ENCODE measurements at regions not wholly inside any gene's neighbourhood (a gene's known extent, or its start where the extent isn't known, plus 50 kb on each side); places are given as distances from the start of the nearest gene placed in this dataset.
A peak's percentile ranks its signal among the peaks of the same experiment; 100 is the strongest.

GRCh38 chr4:119707336-119707735 lies 78.7 kb upstream of the PDE5A start:
- Histone ChIP-seq H3K27me3 (ENCODE audit: low read depth, low read length) (no peaks in the 10 kb centered on the region), H3K4me1 (ENCODE audit: control insufficient read depth in 1 of 2, insufficient read depth in 2 of 2, low read length in 2 of 2) (no peaks in the 10 kb centered on the region), H3K36me3 (ENCODE audit: control insufficient read depth in 1 of 2, insufficient read depth in 2 of 2, low read length in 2 of 2) (no peaks in the 10 kb centered on the region), H3K9me3 (ENCODE audit: control insufficient read depth in 1 of 2, low read length in 2 of 2) (no peaks in the 10 kb centered on the region), H3K4me3 (ENCODE audit: low read depth in 1 of 2, low read length in 2 of 2) (no peak overlapping the region), H3K27ac (ENCODE audit: low read length) (no peak overlapping the region)

GRCh38 chr4:119706804-119707203 lies 78.2 kb upstream of the PDE5A start:
- no peaks in the 10 kb centered on the region for H3K9me3 ChIP-seq (ENCODE audit: control insufficient read depth in 1 of 2, low read length in 2 of 2)
- H3K27me3 ChIP-seq (ENCODE audit: low read depth, low read length) = no peaks in the 10 kb centered on the region
- no peak overlapping the region for H3K4me3 ChIP-seq (ENCODE audit: low read depth in 1 of 2, low read length in 2 of 2)
- no peaks in the 10 kb centered on the region for H3K4me1 ChIP-seq (ENCODE audit: control insufficient read depth in 1 of 2, insufficient read depth in 2 of 2, low read length in 2 of 2)
- no peak overlapping the region for H3K27ac ChIP-seq (ENCODE audit: low read length)
- H3K36me3 ChIP-seq (ENCODE audit: control insufficient read depth in 1 of 2, insufficient read depth in 2 of 2, low read length in 2 of 2) = no peaks in the 10 kb centered on the region

GRCh38 chr4:119697887-119698393 lies 69.3 kb upstream of the PDE5A start:
- Histone ChIP-seq H3K36me3 (ENCODE audit: control insufficient read depth in 1 of 2, insufficient read depth in 2 of 2, low read length in 2 of 2) (no peaks in the 10 kb centered on the region), H3K4me3 (ENCODE audit: low read depth in 1 of 2, low read length in 2 of 2) (no peak overlapping the region), H3K4me1 (ENCODE audit: control insufficient read depth in 1 of 2, insufficient read depth in 2 of 2, low read length in 2 of 2) (no peaks in the 10 kb centered on the region), H3K9me3 (ENCODE audit: control insufficient read depth in 1 of 2, low read length in 2 of 2) (no peaks in the 10 kb centered on the region), H3K27ac (ENCODE audit: low read length) (no peak overlapping the region), H3K27me3 (ENCODE audit: low read depth, low read length) (no peaks in the 10 kb centered on the region)

- H3K36me3 ChIP-seq (ENCODE audit: control insufficient read depth in 1 of 2, insufficient read depth in 2 of 2, low read length in 2 of 2) = no peaks in the 10 kb centered on the region
- H3K27ac ChIP-seq (ENCODE audit: low read length) = no peak overlapping the region
- no peaks in the 10 kb centered on the region for H3K9me3 ChIP-seq (ENCODE audit: control insufficient read depth in 1 of 2, low read length in 2 of 2)
- no peaks in the 10 kb centered on the region for H3K27me3 ChIP-seq (ENCODE audit: low read depth, low read length)
- no peak overlapping the region for H3K4me3 ChIP-seq (ENCODE audit: low read depth in 1 of 2, low read length in 2 of 2)
- H3K4me1 ChIP-seq (ENCODE audit: control insufficient read depth in 1 of 2, insufficient read depth in 2 of 2, low read length in 2 of 2) = no peaks in the 10 kb centered on the region
Measured at GRCh38 chr4:119696963-119697362, 68.4 kb upstream of the PDE5A start.

GRCh38 chr4:119695216-119695615 lies 66.6 kb upstream of the PDE5A start:
- H3K36me3 ChIP-seq (ENCODE audit: control insufficient read depth in 1 of 2, insufficient read depth in 2 of 2, low read length in 2 of 2) = no peaks in the 10 kb centered on the region
- no peaks in the 10 kb centered on the region for H3K9me3 ChIP-seq (ENCODE audit: control insufficient read depth in 1 of 2, low read length in 2 of 2)
- no peak overlapping the region for H3K4me3 ChIP-seq (ENCODE audit: low read depth in 1 of 2, low read length in 2 of 2)
- no peaks in the 10 kb centered on the region for H3K27me3 ChIP-seq (ENCODE audit: low read depth, low read length)
- H3K4me1 ChIP-seq (ENCODE audit: control insufficient read depth in 1 of 2, insufficient read depth in 2 of 2, low read length in 2 of 2) = no peaks in the 10 kb centered on the region
- no peak overlapping the region for H3K27ac ChIP-seq (ENCODE audit: low read length)

GRCh38 chr4:119693126-119693525 lies 64.5 kb upstream of the PDE5A start:
- H3K4me3 ChIP-seq (ENCODE audit: low read depth in 1 of 2, low read length in 2 of 2) = no peak overlapping the region
- H3K36me3 ChIP-seq (ENCODE audit: control insufficient read depth in 1 of 2, insufficient read depth in 2 of 2, low read length in 2 of 2) = no peaks in the 10 kb centered on the region
- no peaks in the 10 kb centered on the region for H3K9me3 ChIP-seq (ENCODE audit: control insufficient read depth in 1 of 2, low read length in 2 of 2)
- peak overlapping the region; percentile 40 for H3K27ac ChIP-seq (ENCODE audit: low read length)
- no peaks in the 10 kb centered on the region for H3K27me3 ChIP-seq (ENCODE audit: low read depth, low read length)
- H3K4me1 ChIP-seq (ENCODE audit: control insufficient read depth in 1 of 2, insufficient read depth in 2 of 2, low read length in 2 of 2) = no peaks in the 10 kb centered on the region

DNA sequence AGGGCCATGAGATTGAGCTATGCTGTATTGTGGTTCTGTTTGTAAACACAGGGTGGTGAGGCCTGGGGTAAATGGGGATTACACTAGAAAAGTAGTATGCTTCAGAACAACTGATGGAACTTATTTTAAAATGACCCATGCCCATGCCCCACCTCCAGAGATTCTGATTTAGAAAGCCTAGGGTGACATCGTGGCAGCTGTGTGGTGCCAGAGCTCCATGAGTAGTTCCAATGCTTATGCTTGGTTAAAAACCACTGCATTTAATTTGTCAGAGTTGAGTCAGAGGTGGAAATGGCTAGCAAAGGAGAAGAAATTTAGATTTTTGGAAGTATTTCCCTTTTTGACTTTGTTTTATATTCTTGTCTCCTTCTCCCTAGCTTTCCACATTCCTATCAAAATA lies 63.4 kb upstream of the PDE5A start:
- Histone ChIP-seq H3K4me3 (ENCODE audit: low read depth in 1 of 2, low read length in 2 of 2) (no peak overlapping the region), H3K4me1 (ENCODE audit: control insufficient read depth in 1 of 2, insufficient read depth in 2 of 2, low read length in 2 of 2) (no peaks in the 10 kb centered on the region), H3K36me3 (ENCODE audit: control insufficient read depth in 1 of 2, insufficient read depth in 2 of 2, low read length in 2 of 2) (no peaks in the 10 kb centered on the region), H3K27ac (ENCODE audit: low read length) (no peak overlapping the region), H3K27me3 (ENCODE audit: low read depth, low read length) (no peaks in the 10 kb centered on the region), H3K9me3 (ENCODE audit: control insufficient read depth in 1 of 2, low read length in 2 of 2) (no peaks in the 10 kb centered on the region)

GRCh38 chr4:119690871-119691270 lies 62.3 kb upstream of the PDE5A start:
- no peaks in the 10 kb centered on the region for H3K36me3 ChIP-seq (ENCODE audit: control insufficient read depth in 1 of 2, insufficient read depth in 2 of 2, low read length in 2 of 2)
- no peaks in the 10 kb centered on the region for H3K9me3 ChIP-seq (ENCODE audit: control insufficient read depth in 1 of 2, low read length in 2 of 2)
- no peaks in the 10 kb centered on the region for H3K27me3 ChIP-seq (ENCODE audit: low read depth, low read length)
- no peaks in the 10 kb centered on the region for H3K4me1 ChIP-seq (ENCODE audit: control insufficient read depth in 1 of 2, insufficient read depth in 2 of 2, low read length in 2 of 2)
- no peak overlapping the region for H3K4me3 ChIP-seq (ENCODE audit: low read depth in 1 of 2, low read length in 2 of 2)
- no peak overlapping the region for H3K27ac ChIP-seq (ENCODE audit: low read length)

- Histone ChIP-seq H3K4me3 (ENCODE audit: low read depth in 1 of 2, low read length in 2 of 2) (no peak overlapping the region), H3K27ac (ENCODE audit: low read length) (no peak overlapping the region), H3K9me3 (ENCODE audit: control insufficient read depth in 1 of 2, low read length in 2 of 2) (no peaks in the 10 kb centered on the region), H3K27me3 (ENCODE audit: low read depth, low read length) (no peaks in the 10 kb centered on the region), H3K36me3 (ENCODE audit: control insufficient read depth in 1 of 2, insufficient read depth in 2 of 2, low read length in 2 of 2) (no peaks in the 10 kb centered on the region), H3K4me1 (ENCODE audit: control insufficient read depth in 1 of 2, insufficient read depth in 2 of 2, low read length in 2 of 2) (peaks cover 0 to 5% of the 10 kb centered on the region in 2 donors)
Measured at GRCh38 chr4:119688446-119688845, 59.8 kb upstream of the PDE5A start.

GRCh38 chr4:119684463-119684862 lies 55.9 kb upstream of the PDE5A start:
- peaks cover 0 to 19% of the 10 kb centered on the region in 2 donors for H3K4me1 ChIP-seq (ENCODE audit: control insufficient read depth in 1 of 2, insufficient read depth in 2 of 2, low read length in 2 of 2)
- H3K27me3 ChIP-seq (ENCODE audit: low read depth, low read length) = no peaks in the 10 kb centered on the region
- no peak overlapping the region for H3K27ac ChIP-seq (ENCODE audit: low read length)

DNA sequence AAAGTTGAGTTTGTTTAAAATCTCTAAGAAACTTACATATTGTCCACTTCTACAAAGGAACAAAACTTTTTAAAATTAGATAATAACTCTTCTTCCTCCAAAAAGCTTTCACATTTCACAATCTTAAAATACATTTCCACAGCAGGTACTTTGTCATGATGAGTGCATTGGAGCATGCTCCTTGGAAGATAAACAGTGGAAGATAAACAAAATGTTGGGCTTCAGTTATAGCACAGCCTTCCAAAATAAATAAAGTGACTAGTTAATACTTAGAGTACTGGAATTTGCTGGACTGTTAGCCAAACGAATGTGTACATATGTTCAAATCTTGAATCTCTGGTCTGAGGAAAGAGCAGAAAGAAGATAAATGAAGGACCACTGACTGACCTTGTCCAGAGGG lies 54.9 kb upstream of the PDE5A start:
- no peaks in the 10 kb centered on the region for H3K27me3 ChIP-seq (ENCODE audit: low read depth, low read length)
- H3K4me1 ChIP-seq (ENCODE audit: control insufficient read depth in 1 of 2, insufficient read depth in 2 of 2, low read length in 2 of 2) = peaks cover 0 to 19% of the 10 kb centered on the region in 2 donors
- H3K36me3 ChIP-seq (ENCODE audit: control insufficient read depth in 1 of 2, insufficient read depth in 2 of 2, low read length in 2 of 2) = no peaks in the 10 kb centered on the region
- H3K4me3 ChIP-seq (ENCODE audit: low read depth in 1 of 2, low read length in 2 of 2) = no peak overlapping the region
- no peak overlapping the region for H3K27ac ChIP-seq (ENCODE audit: low read length)
- H3K9me3 ChIP-seq (ENCODE audit: control insufficient read depth in 1 of 2, low read length in 2 of 2) = no peaks in the 10 kb centered on the region

More at GRCh38 chr4:119684463-119684862, 55.9 kb upstream of the PDE5A start:
- Histone ChIP-seq H3K9me3 (ENCODE audit: control insufficient read depth in 1 of 2, low read length in 2 of 2) (no peaks in the 10 kb centered on the region), H3K4me3 (ENCODE audit: low read depth in 1 of 2, low read length in 2 of 2) (no peak overlapping the region), H3K36me3 (ENCODE audit: control insufficient read depth in 1 of 2, insufficient read depth in 2 of 2, low read length in 2 of 2) (no peaks in the 10 kb centered on the region)

DNA sequence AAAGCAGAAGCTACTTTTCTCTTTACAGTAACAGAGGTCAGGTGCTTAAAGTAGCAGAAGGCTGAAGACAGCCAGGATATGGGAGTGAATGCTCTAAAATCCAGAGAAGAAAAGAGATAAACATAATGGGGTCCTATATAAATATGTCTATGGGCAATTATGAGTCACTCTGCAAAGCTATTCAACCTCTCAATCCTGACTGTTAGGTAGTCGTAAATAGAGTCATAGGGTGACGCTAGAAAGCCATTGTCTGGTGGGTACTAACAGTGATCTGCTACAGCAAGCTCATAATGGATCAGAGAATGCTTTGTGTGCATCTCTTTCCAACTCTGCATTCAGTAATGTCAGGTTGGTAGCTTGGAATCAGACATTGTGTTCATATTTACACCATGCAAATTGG lies 53.5 kb upstream of the PDE5A start:
- H3K4me3 ChIP-seq (ENCODE audit: low read depth in 1 of 2, low read length in 2 of 2) = no peak overlapping the region
- peaks cover 0 to 19% of the 10 kb centered on the region in 2 donors for H3K4me1 ChIP-seq (ENCODE audit: control insufficient read depth in 1 of 2, insufficient read depth in 2 of 2, low read length in 2 of 2)
- no peaks in the 10 kb centered on the region for H3K36me3 ChIP-seq (ENCODE audit: control insufficient read depth in 1 of 2, insufficient read depth in 2 of 2, low read length in 2 of 2)
- no peak overlapping the region for H3K27ac ChIP-seq (ENCODE audit: low read length)
- H3K27me3 ChIP-seq (ENCODE audit: low read depth, low read length) = no peaks in the 10 kb centered on the region
- H3K9me3 ChIP-seq (ENCODE audit: control insufficient read depth in 1 of 2, low read length in 2 of 2) = no peaks in the 10 kb centered on the region

Measured in muscle layer of duodenum (tissue), 2 donors.